ENCODE measurements at regions not wholly inside any gene's neighbourhood (a gene's known extent, or its start where the extent isn't known, plus 50 kb on each side); places are given as distances from the start of the nearest gene placed in this dataset.

DNA sequence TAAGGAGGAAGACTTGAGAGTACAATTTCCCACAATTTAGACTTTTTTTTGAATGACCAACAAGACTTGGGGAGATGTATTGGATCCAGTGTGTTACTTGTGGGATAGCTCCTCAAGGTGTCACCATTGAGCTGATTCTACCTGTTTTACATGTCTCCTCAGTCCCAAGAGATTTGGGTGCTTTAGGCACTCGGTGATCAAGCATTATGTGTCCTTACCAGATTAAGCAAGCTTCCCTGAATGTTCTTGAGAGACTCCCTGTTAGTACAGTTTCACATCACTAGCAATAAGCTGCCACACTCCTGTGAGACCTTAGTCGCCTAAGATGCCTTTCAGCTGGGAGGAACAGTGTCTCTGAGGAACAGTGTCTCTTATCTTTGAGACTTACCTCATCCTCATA, 384.3 kb upstream of the SYT4 start:
- H3K4me3 ChIP-seq (ENCODE audit: low read length in 2 of 2), result no peak overlapping the region
- POLR2A ChIA-PET (ENCODE audit: partially characterized antibody), result no interaction called here
- H3K9me3 ChIP-seq (ENCODE audit: control insufficient read depth in 1 of 2, low read length in 2 of 2), result no peaks in the 10 kb centered on the region
- no peak overlapping the region for H3K27ac ChIP-seq (ENCODE audit: low read depth, low read length)
- intact Hi-C loops (cut with micrococcal nuclease), result no loop called here
- Mint-ChIP-seq H3K4me3 (no peak overlapping the region), H3K27me3 (no peaks in the 10 kb centered on the region), H3K9me3 (peaks cover 0 to 6% (median 4%) of the 10 kb centered on the region in 8 donors), H3K4me1 (no peaks in the 10 kb centered on the region), H3K27ac (no peak overlapping the region), H3K36me3 (no peaks in the 10 kb centered on the region)
- H3K4me1 ChIP-seq (ENCODE audit: insufficient read depth, low read length), result no peaks in the 10 kb centered on the region
- CTCF ChIA-PET (ENCODE audit: partially characterized antibody), result no interaction called here
- H3K27me3 ChIP-seq (ENCODE audit: insufficient read depth, low read length), result no peaks in the 10 kb centered on the region
- H3K36me3 ChIP-seq (ENCODE audit: insufficient read depth, low read length), result no peaks in the 10 kb centered on the region
- DNase-seq, result no peak

DNA sequence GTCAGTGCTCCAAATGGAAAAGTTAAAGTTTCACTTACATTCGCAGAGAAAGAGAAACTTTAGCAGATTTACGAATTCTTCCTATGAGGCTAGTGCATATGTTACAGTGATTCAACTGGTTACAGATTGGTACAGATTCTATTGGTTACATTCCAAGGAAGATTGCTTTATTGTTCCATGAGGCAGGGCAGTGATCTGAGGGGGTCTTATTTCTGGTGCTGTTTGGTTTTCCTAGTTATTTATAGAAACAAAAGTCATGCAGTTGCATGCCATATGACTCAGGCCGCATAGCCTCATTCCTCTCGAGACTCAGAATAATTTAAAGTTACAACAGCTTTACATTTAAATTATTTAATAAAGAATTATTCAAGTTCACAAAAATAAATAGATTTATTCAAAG, 385.4 kb upstream of the SYT4 start:
- Mint-ChIP-seq H3K9me3 (peaks cover 0 to 7% (median 5%) of the 10 kb centered on the region in 8 donors), H3K36me3 (no peaks in the 10 kb centered on the region), H3K27ac (no peak overlapping the region), H3K27me3 (no peaks in the 10 kb centered on the region), H3K4me1 (no peaks in the 10 kb centered on the region), H3K4me3 (no peak overlapping the region)
- Histone ChIP-seq H3K36me3 (ENCODE audit: insufficient read depth, low read length) (no peaks in the 10 kb centered on the region), H3K9me3 (ENCODE audit: control insufficient read depth in 1 of 2, low read length in 2 of 2) (no peaks in the 10 kb centered on the region), H3K27ac (ENCODE audit: low read depth, low read length) (no peak overlapping the region), H3K4me3 (ENCODE audit: low read length in 2 of 2) (no peak overlapping the region), H3K27me3 (ENCODE audit: insufficient read depth, low read length) (no peaks in the 10 kb centered on the region), H3K4me1 (ENCODE audit: insufficient read depth, low read length) (no peaks in the 10 kb centered on the region)
- intact Hi-C loops (cut with micrococcal nuclease), result no loop called here
- DNase-seq, result no peak
- POLR2A ChIA-PET (ENCODE audit: partially characterized antibody), result no interaction called here
- CTCF ChIA-PET (ENCODE audit: partially characterized antibody), result no interaction called here

DNA sequence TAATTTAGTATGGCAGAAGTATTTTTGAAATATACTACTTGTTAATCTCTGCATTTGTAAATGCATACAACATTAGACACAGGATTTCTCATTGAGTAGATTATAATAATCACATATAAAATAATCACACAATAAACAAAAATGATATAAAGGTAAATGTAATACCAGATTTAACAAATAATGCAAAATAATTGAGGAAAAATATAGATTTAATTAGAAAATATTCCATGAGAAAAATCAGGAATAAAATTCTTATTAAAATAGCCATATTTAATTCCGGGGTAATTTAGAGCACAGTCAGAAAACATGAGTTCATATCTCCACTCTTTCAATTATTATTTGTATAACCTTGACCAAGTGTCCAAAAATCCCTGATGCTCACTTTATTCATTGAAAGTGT, 385.9 kb upstream of the SYT4 start:
- Mint-ChIP-seq H3K9me3 (peaks cover 0 to 7% (median 5%) of the 10 kb centered on the region in 8 donors), H3K27me3 (no peaks in the 10 kb centered on the region), H3K27ac (no peak overlapping the region), H3K4me3 (no peak overlapping the region), H3K36me3 (no peaks in the 10 kb centered on the region), H3K4me1 (no peaks in the 10 kb centered on the region)
- POLR2A ChIA-PET (ENCODE audit: partially characterized antibody), result no interaction called here
- CTCF ChIA-PET (ENCODE audit: partially characterized antibody), result no interaction called here
- no peaks in the 10 kb centered on the region for H3K4me1 ChIP-seq (ENCODE audit: insufficient read depth, low read length)
- H3K27ac ChIP-seq (ENCODE audit: low read depth, low read length), result no peak overlapping the region
- intact Hi-C loops (cut with micrococcal nuclease), result no loop called here
- no peaks in the 10 kb centered on the region for H3K9me3 ChIP-seq (ENCODE audit: control insufficient read depth in 1 of 2, low read length in 2 of 2)
- H3K4me3 ChIP-seq (ENCODE audit: low read length in 2 of 2), result no peak overlapping the region
- H3K36me3 ChIP-seq (ENCODE audit: insufficient read depth, low read length), result no peaks in the 10 kb centered on the region
- no peak for DNase-seq
- no peaks in the 10 kb centered on the region for H3K27me3 ChIP-seq (ENCODE audit: insufficient read depth, low read length)

DNA sequence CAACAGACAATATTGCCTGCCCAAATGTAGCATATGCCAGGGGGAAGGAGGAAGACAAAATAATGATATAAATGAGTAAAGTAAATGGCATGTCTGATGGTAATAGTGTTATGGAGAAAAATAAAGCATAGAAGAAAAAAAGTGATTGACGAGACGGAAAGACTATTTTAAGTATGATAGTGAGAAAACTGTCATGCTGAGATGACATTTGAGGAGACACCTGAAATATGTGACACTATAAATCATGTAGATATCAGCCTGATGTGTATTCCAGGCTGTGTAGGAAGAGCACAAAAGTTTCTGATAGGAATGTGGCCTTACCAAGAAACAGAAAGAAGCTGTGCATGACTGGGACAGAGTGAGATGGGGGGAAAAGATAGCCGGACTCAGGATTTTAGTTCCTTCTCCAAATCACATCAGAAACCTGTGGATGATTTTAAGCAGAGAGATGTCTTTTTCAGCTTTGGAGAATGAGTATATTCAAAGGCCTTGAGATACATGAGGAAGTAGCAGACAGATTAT, 387.3 kb upstream of the SYT4 start:
- no peak overlapping the region for H3K27ac ChIP-seq (ENCODE audit: low read depth, low read length)
- no peaks in the 10 kb centered on the region for H3K36me3 Mint-ChIP-seq

DNA sequence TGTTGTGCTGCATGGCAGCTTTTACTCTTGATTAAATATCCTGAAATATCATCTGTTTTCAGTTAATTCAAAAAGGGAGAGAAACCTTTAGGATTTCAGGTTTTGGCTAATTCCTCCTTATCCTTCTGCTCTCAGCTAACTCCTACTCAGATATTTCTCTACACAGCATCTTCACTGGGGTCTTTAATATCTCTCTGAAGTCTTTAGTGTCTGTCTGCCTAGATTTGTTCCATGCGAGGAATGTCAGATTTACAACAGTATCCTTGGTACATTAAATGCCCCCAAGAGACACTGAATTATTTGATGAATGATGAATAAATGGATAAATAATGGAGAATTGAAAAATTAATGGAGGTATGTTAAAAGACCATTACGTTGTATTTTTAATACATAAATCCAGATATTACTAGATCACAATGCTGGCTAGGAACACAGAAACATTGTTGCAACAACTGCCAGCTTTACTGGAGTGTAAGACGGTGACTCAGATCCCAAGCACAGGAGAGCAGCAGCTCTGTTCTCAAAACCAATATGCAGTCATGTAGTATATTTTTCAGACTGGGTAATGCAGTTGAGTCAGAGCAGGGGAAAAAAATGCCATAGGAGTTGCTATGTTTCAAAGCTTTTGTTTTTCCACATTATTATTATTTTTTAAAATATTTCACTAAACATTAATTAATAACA, 388.0 kb upstream of the SYT4 start:
- CTCF ChIA-PET (ENCODE audit: partially characterized antibody), result no interaction called here
- Mint-ChIP-seq H3K27me3 (no peaks in the 10 kb centered on the region), H3K27ac (no peak overlapping the region), H3K36me3 (no peaks in the 10 kb centered on the region), H3K9me3 (peaks cover 0 to 12% (median 2%) of the 10 kb centered on the region in 8 donors), H3K4me1 (no peaks in the 10 kb centered on the region), H3K4me3 (no peak overlapping the region)
- Histone ChIP-seq H3K27me3 (ENCODE audit: insufficient read depth, low read length) (no peaks in the 10 kb centered on the region), H3K4me3 (ENCODE audit: low read length in 2 of 2) (no peak overlapping the region), H3K27ac (ENCODE audit: low read depth, low read length) (no peak overlapping the region), H3K9me3 (ENCODE audit: control insufficient read depth in 1 of 2, low read length in 2 of 2) (no peaks in the 10 kb centered on the region), H3K4me1 (ENCODE audit: insufficient read depth, low read length) (no peaks in the 10 kb centered on the region), H3K36me3 (ENCODE audit: insufficient read depth, low read length) (no peaks in the 10 kb centered on the region)
- intact Hi-C loops (cut with micrococcal nuclease), result no loop called here
- POLR2A ChIA-PET (ENCODE audit: partially characterized antibody), result no interaction called here
- DNase-seq, result no peak

More for the DNA sequence above, 387.3 kb upstream of the SYT4 start:
- no peak for DNase-seq
- intact Hi-C loops (cut with micrococcal nuclease), result no loop called here
- CTCF ChIA-PET (ENCODE audit: partially characterized antibody), result no interaction called here
- Histone ChIP-seq H3K9me3 (ENCODE audit: control insufficient read depth in 1 of 2, low read length in 2 of 2) (no peaks in the 10 kb centered on the region), H3K36me3 (ENCODE audit: insufficient read depth, low read length) (no peaks in the 10 kb centered on the region), H3K4me3 (ENCODE audit: low read length in 2 of 2) (no peak overlapping the region), H3K27me3 (ENCODE audit: insufficient read depth, low read length) (no peaks in the 10 kb centered on the region), H3K4me1 (ENCODE audit: insufficient read depth, low read length) (no peaks in the 10 kb centered on the region)
- Mint-ChIP-seq H3K27ac (no peak overlapping the region), H3K9me3 (peaks cover 0 to 12% (median 2%) of the 10 kb centered on the region in 8 donors), H3K4me1 (no peaks in the 10 kb centered on the region), H3K27me3 (no peaks in the 10 kb centered on the region), H3K4me3 (no peak overlapping the region)
- POLR2A ChIA-PET (ENCODE audit: partially characterized antibody), result no interaction called here

DNA sequence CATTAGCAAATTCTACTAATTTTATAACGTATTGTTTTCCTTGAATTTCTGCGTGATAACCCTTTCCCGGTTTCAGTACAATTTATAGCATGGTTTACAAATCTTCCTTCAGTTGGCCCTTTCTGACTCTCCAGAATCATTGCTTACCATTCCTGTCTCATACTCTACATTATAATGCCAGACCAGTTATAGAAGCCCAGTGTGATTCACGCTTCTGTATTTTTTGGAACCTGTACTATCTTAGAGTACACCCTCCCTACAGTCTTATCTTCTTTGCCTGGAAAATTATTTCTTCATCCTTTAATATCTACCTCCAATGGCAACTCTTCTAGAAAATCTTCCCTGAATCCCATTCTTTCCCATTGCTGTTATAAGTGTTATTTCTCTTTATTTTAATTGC, 391.6 kb upstream of the SYT4 start:
- ChIA-PET POLR2A (ENCODE audit: partially characterized antibody) (no interaction called here), CTCF (ENCODE audit: partially characterized antibody) (no interaction called here)
- no peaks in the 10 kb centered on the region for H3K4me1 ChIP-seq (ENCODE audit: insufficient read depth, low read length)
- H3K4me1 Mint-ChIP-seq, result no peaks in the 10 kb centered on the region
- H3K4me3 ChIP-seq (ENCODE audit: low read length in 2 of 2), result no peak overlapping the region
- H3K27ac Mint-ChIP-seq, result no peak overlapping the region
- intact Hi-C loops (cut with micrococcal nuclease), result no loop called here
- no peaks in the 10 kb centered on the region for H3K9me3 ChIP-seq (ENCODE audit: control insufficient read depth in 1 of 2, low read length in 2 of 2)
- no peaks in the 10 kb centered on the region for H3K36me3 Mint-ChIP-seq
- no peak overlapping the region for H3K27ac ChIP-seq (ENCODE audit: low read depth, low read length)
- H3K9me3 Mint-ChIP-seq, result peaks cover 2 to 16% (median 7%) of the 10 kb centered on the region in 8 donors
- no peak overlapping the region for H3K4me3 Mint-ChIP-seq
- no peaks in the 10 kb centered on the region for H3K27me3 ChIP-seq (ENCODE audit: insufficient read depth, low read length)
- no peaks in the 10 kb centered on the region for H3K36me3 ChIP-seq (ENCODE audit: insufficient read depth, low read length)
- no peaks in the 10 kb centered on the region for H3K27me3 Mint-ChIP-seq
- no peak for DNase-seq

DNA sequence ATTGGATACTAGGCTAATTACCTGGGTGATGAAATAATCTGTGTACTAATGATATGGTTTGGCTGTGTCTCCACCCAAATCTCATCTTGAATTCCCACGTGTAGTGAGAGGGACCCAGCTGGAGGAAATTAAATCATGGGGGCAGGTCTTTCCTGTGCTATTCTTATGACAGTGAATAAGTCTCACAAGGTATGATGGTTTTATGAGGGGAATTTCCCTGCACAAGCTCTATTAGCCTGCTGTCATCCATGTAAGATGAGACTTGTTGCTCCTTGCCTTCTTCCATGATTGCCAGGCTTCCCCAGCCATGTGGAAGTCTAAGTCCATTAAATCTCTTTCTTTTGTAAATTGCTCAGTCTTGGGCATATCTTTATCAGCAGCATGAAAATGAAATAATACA, 394.1 kb upstream of the SYT4 start:
- DNase-seq, result no peak
- Histone ChIP-seq H3K36me3 (ENCODE audit: insufficient read depth, low read length) (no peaks in the 10 kb centered on the region), H3K27ac (ENCODE audit: low read depth, low read length) (no peak overlapping the region), H3K4me1 (ENCODE audit: insufficient read depth, low read length) (no peaks in the 10 kb centered on the region), H3K27me3 (ENCODE audit: insufficient read depth, low read length) (no peaks in the 10 kb centered on the region), H3K9me3 (ENCODE audit: control insufficient read depth in 1 of 2, low read length in 2 of 2) (no peaks in the 10 kb centered on the region), H3K4me3 (ENCODE audit: low read length in 2 of 2) (no peak overlapping the region)
- Mint-ChIP-seq H3K36me3 (no peaks in the 10 kb centered on the region), H3K4me1 (no peaks in the 10 kb centered on the region), H3K27ac (no peak overlapping the region), H3K4me3 (no peak overlapping the region), H3K27me3 (no peaks in the 10 kb centered on the region), H3K9me3 (peaks cover 2 to 15% (median 5%) of the 10 kb centered on the region in 8 donors)
- intact Hi-C loops (cut with micrococcal nuclease), result no loop called here
- CTCF ChIA-PET (ENCODE audit: partially characterized antibody), result no interaction called here
- POLR2A ChIA-PET (ENCODE audit: partially characterized antibody), result no interaction called here

DNA sequence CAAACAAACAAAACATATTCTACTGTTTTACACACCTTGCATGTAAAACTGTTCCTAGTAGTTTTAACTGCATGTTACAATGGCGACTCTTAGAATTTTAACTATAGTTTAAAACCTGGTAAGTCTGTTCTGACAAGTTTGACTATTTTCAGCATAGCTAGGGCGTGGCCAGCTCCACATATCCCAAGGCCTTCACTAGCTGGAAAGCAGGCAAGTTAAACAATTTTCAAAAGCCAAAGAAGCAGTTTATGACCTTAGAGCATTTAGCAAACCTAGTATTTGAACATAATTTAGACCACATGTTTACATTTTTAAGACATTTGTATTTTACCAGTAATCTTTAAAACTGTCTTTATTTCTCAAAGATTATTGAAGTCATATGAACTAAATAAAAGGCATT, 402.8 kb upstream of the SYT4 start:
- peaks cover 3 to 14% (median 8%) of the 10 kb centered on the region in 8 donors for H3K9me3 Mint-ChIP-seq
- no peaks in the 10 kb centered on the region for H3K36me3 Mint-ChIP-seq
- Histone ChIP-seq H3K36me3 (ENCODE audit: insufficient read depth, low read length) (no peaks in the 10 kb centered on the region), H3K27me3 (ENCODE audit: insufficient read depth, low read length) (no peaks in the 10 kb centered on the region), H3K27ac (ENCODE audit: low read depth, low read length) (no peak overlapping the region), H3K4me3 (ENCODE audit: low read length in 2 of 2) (no peak overlapping the region), H3K4me1 (ENCODE audit: insufficient read depth, low read length) (no peaks in the 10 kb centered on the region), H3K9me3 (ENCODE audit: control insufficient read depth in 1 of 2, low read length in 2 of 2) (no peaks in the 10 kb centered on the region)
- no peaks in the 10 kb centered on the region for H3K27me3 Mint-ChIP-seq
- CTCF ChIA-PET (ENCODE audit: partially characterized antibody), result no interaction called here
- no peak overlapping the region for H3K4me3 Mint-ChIP-seq
- no peaks in the 10 kb centered on the region for H3K4me1 Mint-ChIP-seq
- DNase-seq, result no peak
- intact Hi-C loops (cut with micrococcal nuclease), result no loop called here
- no peak overlapping the region for H3K27ac Mint-ChIP-seq
- POLR2A ChIA-PET (ENCODE audit: partially characterized antibody), result no interaction called here

All from CD4-positive, alpha-beta memory T cell (primary cell).